NCI-H1092 (cell line): ENCODE measurements at regions not wholly inside any gene's neighbourhood (a gene's known extent, or its start where the extent isn't known, plus 50 kb on each side); places are given as distances from the start of the nearest gene placed in this dataset.
A peak's percentile ranks its signal among the peaks of the same experiment; 100 is the strongest.
"Not testable (repeated sequence)": the region's sequence is repeated elsewhere in the genome, so short reads cannot be mapped to it uniquely, and the experiment has no call there.

Experiments
- DNase-seq: peaks from one replicate; lab custom pipeline; 2025; lab: John Stamatoyannopoulos, UW

DNA sequence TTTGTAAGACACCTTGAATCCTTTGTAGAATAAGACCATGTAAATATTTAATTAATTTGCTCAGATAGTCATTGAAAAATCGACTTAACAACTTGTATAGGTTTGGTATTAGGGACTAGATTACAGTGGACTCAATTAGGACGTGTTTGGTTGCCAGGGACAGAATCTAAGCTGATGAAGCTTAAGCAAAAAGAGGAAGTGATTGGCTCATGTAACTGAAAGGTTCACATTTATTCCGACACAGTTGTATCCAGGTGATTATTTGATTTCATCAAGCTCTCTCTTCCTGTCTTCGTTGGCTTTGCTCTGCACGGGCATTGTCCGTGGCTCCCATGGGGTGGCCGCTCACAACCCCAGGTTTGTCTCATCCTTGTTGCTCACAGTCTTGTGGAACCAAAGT, 146.4 kb downstream of the C11orf91 start:
- no peak for DNase-seq

DNA sequence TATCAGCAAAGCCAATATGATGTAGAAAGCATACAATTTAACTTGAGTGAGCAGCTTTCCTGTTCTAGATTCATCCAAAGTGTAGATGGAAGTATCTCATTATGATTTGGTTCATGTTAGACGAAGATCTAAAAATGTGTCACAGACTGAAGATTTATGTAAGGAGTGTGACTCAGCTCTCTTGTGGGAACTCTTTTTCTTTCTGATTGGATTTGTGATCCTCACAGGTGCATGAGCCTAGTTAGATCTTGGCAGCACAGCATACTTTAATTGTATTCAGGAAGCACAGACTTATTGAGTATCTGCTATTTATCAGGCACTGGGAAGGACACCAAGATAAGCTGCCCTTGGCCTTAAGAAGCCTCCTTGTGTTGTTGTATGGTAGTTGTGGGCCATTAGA, 147.1 kb downstream of the C11orf91 start:
- no peak for DNase-seq

- DNase-seq = no peak
Observed at GRCh38 chr11:33552756-33553155, 147.9 kb downstream of the C11orf91 start.

- DNase-seq = no peak
Observed at GRCh38 chr11:33551051-33551450, 149.6 kb downstream of the C11orf91 start.

- no peak for DNase-seq
Observed at GRCh38 chr11:33549483-33549882, 151.1 kb downstream of the C11orf91 start.

DNA sequence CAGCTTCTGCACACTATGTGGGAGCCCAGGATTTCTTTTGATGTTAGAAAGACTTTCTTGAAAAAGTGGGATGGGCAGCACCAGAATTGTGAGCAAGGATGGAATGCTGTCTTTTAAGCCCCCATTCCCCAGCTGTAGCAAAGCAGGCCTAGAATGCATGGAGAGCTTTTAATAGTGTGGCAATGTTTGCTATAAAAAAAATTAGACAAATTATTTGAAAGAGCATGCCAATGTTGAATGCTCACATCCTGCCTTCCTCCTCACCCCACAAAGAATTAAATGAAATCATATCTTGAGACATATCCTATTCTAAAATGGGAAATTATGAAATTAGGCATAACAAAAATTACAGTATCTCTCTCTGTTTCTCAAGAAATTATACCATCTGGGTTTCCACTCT, 154.7 kb downstream of the C11orf91 start:
- no peak for DNase-seq

DNA sequence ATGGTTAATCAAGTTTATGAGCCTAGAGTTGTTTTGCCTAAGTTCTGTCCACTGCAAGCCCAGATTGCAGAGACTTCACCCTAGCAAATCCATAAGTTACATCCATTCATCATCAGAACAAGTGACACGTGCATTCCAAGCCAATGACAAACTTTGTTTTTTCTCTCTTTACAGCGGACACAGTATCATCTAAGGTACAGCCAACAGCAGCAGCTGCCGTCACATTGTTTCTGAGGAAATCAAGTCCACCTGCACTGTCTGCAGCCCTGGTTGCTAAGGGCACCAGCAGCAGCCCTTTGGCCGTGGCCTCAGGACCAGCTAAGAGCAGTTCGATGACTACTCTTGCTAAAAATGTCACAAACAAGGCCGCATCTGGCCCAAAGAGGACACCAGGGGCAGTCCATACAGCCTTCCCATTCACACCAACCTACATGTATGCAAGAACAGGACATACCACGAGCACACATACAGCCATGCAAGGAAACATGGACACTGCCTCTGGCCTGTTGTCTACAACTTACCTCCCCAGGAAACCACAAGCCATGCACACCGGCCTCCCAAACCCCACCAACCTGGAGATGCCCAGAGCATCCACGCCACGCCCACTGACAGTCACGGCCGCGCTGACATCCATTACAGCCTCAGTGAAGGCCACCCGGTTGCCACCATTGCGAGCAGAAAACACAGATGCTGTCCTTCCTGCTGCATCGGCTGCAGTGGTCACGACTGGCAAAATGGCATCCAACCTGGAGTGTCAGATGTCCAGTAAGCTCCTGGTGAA, 155.8 kb downstream of the C11orf91 start:
- no peak for DNase-seq

GRCh38 chr11:33543823-33544222, 156.8 kb downstream of the C11orf91 start:
- DNase-seq = no peak

GRCh38 chr11:33542921-33543320, 157.7 kb downstream of the C11orf91 start:
- peak; percentile 12 for DNase-seq

DNA sequence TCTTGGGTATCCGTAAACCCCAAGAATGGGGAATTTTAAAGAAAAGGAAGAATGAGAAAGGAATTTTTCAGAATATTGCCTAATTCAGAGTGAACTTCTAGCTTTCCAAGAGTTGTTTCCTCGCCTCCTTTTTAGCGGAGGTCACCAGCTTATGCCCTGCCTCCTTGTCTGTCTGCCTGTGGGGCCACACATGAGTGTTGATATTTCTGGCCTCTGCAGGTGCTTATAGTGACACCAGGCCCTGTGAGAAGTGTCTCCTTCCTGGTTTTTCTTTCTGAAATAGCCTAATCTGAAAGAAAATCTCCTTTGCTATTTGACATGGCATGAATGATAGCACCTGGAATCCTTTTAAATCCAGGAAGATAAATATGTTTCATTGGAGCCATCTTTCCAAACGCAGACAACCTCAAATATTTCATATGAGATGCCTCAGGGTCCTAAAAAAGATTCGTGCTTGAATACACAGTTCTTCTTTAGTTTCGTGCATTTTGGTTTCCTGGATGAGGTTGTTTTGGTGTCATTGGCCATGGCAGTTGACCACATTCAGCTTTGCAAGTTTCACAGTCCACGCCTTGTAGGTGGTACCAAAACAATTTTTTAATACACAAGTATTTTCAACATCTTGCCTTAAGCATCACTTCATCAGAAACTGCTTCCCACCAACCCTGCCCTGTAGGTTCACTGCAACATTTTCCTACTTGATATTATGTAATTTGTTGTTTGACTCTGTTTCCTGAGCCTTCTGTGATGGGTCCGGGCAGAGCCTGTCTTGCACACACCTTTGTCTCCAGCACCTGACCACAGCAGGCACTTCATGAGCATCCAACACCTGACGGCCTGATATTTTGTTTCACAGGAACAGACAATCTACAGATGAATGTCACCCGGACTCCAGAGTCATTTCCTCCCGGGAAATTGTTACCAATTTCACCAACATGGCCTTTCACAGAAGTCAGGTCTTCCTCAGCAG, 159.4 kb downstream of the C11orf91 start:
- DNase-seq = no peak

GRCh38 chr11:33540427-33540826, 160.2 kb downstream of the C11orf91 start:
- DNase-seq = no peak

GRCh38 chr11:33539751-33540150, 160.9 kb downstream of the C11orf91 start:
- DNase-seq = no peak

- DNase-seq = no peak
Observed at GRCh38 chr11:33538726-33539125, 161.9 kb downstream of the C11orf91 start.

- no peak for DNase-seq
Observed at GRCh38 chr11:33536178-33536577, 164.4 kb downstream of the C11orf91 start.

- no peak for DNase-seq
Observed at GRCh38 chr11:33534575-33534974, 166.1 kb downstream of the C11orf91 start.

- no peak for DNase-seq
Observed at GRCh38 chr11:33533386-33534052, 167.1 kb downstream of the C11orf91 start.

DNA sequence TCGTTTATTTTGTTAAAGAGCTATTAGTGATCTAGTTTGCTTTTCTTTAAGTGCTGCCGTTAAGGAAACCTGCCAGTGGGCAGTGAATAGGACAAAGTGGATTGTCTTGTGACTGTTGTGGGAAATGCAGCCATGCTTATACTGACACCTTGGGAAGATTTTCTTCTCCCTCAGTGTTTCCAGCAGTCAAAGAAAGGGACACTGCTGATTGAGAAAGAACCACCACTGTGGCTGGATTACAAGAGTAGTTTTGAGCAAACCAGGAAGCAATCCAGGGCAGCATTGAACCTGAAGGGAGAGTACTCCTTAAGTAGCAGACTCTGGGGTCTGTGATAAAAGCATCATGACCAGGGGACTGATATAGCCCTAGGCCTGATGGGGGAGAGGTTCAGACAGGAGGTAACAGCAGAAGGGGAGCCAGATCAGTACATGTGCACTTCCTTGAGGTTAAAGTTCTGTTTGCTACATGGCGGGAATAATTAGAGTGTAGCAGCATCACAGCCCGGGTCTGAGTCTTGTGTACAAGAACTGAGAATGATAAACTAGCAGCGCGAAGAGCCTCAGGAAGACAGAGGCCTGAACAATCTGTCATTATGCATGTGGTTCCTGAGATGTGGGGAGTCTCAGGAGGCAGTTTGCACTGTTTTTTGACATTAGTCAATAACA, 167.8 kb downstream of the C11orf91 start:
- no peak for DNase-seq

DNA sequence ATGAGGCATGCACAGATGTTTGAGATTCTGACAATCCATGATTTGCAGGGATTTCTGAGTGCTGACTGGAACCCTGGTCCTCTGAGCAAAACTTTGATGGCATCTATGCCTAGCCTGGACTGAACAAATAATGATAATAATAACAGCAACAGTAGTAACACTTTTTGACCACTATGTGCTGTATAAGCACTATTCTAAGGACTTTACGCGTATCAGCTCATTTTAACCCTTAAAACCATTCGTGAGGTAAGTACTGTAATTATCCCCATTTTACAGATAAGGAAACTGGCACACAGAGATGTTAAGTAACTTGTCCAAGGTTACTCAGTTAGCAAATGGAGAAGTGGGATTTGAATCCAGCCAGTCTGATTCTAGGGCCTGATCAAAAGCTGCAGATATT, 168.4 kb downstream of the C11orf91 start:
- no peak for DNase-seq

DNA sequence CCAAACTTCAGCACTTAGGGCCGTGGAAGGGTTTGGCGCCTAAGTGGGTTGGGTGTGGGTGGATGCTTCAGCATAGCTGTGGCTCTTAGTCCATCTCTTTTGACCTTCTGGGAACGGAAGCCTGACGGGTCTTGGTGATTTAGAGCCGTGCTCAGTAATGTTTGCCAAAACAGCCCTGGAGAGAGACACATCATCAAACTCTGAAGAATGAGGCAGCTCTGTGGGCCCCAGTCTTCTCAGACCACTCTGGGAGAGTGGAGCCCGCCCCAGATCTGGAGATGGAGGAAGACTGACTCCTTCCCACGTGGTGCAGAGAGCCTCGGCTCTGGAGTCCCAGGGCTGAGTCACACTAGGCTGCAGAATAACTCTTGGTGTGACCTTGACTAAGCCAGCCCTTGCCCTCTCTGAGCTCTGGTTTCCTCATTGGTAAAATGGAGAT, 168.9 kb downstream of the C11orf91 start:
- no peak for DNase-seq

- DNase-seq = no peak
Observed at GRCh38 chr11:33530815-33531214, 169.8 kb downstream of the C11orf91 start.

DNA sequence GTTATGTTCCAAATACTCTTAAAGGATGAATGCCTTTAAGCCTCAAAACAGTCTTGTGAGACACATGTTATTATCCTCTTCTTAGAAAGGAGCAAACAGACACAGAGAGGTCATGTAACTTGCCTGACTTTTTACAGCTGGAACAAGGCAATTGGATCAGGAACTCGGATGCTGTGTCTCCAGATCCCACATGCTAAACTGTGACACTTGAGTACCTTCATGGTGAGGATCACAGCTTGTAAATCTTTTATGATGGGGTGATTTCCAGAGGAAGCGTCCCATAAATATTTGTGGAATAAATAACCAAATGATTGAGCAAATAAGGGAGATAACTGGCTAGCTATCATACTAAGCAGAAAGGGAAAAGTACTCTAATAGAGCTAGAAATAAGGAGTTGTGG, 171.2 kb downstream of the C11orf91 start:
- DNase-seq = no peak

DNA sequence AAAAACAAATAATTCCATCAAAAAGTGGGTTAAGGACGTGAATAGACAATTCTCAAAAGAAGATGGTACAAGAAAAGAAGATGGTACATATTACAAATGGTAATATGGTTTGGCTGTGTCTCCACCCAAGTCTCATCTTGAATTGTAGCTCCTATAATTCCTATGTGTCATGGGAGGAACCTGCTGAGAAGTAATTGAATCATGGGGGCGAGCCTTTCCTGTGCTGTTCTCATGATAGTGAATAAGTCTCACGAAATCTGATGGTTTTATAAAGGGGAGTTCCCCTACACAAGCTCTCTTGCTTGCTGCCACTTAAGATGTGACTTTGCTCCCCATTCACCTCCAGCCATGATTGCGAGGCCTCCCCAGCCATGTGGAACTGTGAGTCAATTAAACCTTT, 172.9 kb downstream of the C11orf91 start:
- not testable (repeated sequence) for DNase-seq
